Panc1 (cell line): ENCODE measurements at regions not wholly inside any gene's neighbourhood (a gene's known extent, or its start where the extent isn't known, plus 50 kb on each side); places are given as distances from the start of the nearest gene placed in this dataset.

Experiments used
- ATAC-seq: fragments of 200-7000 bp; cut with Tn5 transposase; 2 replicates; pipeline ENCODE4 v1.9.1; 2020; ENCODE audit warnings: mild to moderate bottlenecking, moderate library complexity
- BruUV-seq: library from RNA; stranded (reverse); fragments of 400-500 nt; replicated peaks from 2 replicates; lab custom pipeline; 2021; lab: Mats Ljungman, UMichigan
- CTCF ChIA-PET: fragments of 300-600 bp; sonication (Branson Sonifier 250); formaldehyde crosslinking; loops from one replicate; lab custom pipeline; 2022; ENCODE audit warnings: antibody characterized with exemption; lab: Charles Lee
- POLR2A ChIA-PET: fragments of 300-600 bp; sonication (Branson Sonifier 250); formaldehyde crosslinking; loops from one replicate; lab custom pipeline; 2022; ENCODE audit warnings: antibody characterized with exemption; lab: Charles Lee
- DNase-seq: peaks from one replicate; pipeline ENCODE4 v3.0.0-alpha.2; 2010; ENCODE audit warnings: low read depth, low spot score
- H3K27ac ChIP-seq: 2 replicates; pipeline ENCODE4 v1.5.1; 2011; ENCODE audit warnings: mild to moderate bottlenecking, low read length, inconsistent platforms
- H3K27me3 ChIP-seq: fragments of 200-500 bp; sonication (Bioruptor generic); 2 replicates; pipeline ENCODE4 v1.6.0; 2014; ENCODE audit warnings: low read length, inconsistent platforms; ENCODE audit not compliant: control insufficient read depth, insufficient read depth
- H3K36me3 ChIP-seq: fragments of 200-500 bp; sonication (Bioruptor generic); 2 replicates; pipeline ENCODE4 v1.5.1; 2014; ENCODE audit warnings: inconsistent platforms, mild to moderate bottlenecking, low read length, moderate library complexity; ENCODE audit not compliant: control insufficient read depth, insufficient read depth
- H3K4me1 ChIP-seq: 2 replicates; pipeline ENCODE4 v1.5.1; 2011; ENCODE audit warnings: inconsistent platforms, mild to moderate bottlenecking, low read length, moderate library complexity; ENCODE audit not compliant: control insufficient read depth, insufficient read depth
- H3K4me3 ChIP-seq, 2 experiments: 2 replicates each; pipeline ENCODE4 v1.5.1; 2011 to 2012; ENCODE audit warnings: low read depth in 2 of 2, low read length in 2 of 2, mild to moderate bottlenecking in 2 of 2, inconsistent platforms in 1 of 2, moderate library complexity in 1 of 2
- H3K9me3 ChIP-seq: fragments of 200-500 bp; sonication (Bioruptor generic); 2 replicates; pipeline ENCODE4 v1.5.1; 2014; ENCODE audit warnings: low read depth, mild to moderate bottlenecking, inconsistent platforms, low read length, moderate library complexity; ENCODE audit not compliant: control insufficient read depth, insufficient read depth
- POLR2AphosphoS5 ChIP-seq: IDR thresholded peaks from 2 replicates; pipeline ENCODE4 v1.6.1; 2012; ENCODE audit warnings: mild to moderate bottlenecking, low read depth, low read length, moderate library complexity
- SIN3A ChIP-seq: IDR thresholded peaks from 2 replicates; pipeline ENCODE4 v1.6.1; 2012; ENCODE audit warnings: low read depth, mild to moderate bottlenecking, low read length, moderate library complexity, borderline replicate concordance; ENCODE audit not compliant: insufficient read depth
- TCF7L2 ChIP-seq: IDR thresholded peaks from 2 replicates; pipeline ENCODE4 v1.6.1; 2011; ENCODE audit warnings: mild to moderate bottlenecking, low read depth, low read length, inconsistent platforms
- in situ Hi-C: cut with HindIII; loops from 2 replicates; pipeline ENCODE4 v1.10.0; 2016; ENCODE audit warnings: low sequenced_read_pairs, low pct_unique_long_range_greater_than_20kb
- intact Hi-C: fragments of 100-400 bp; cut with micrococcal nuclease; formaldehyde crosslinking; loops from one replicate; pipeline ENCODE4 v1.10.0; 2022; ENCODE audit not compliant: unreplicated experiment
- TF ChIP-seq, protein P1 (sequence below): fragments of 450-650 bp; IDR thresholded peaks from 2 replicates; pipeline ENCODE4 v1.5.1; 2017; ENCODE audit warnings: mild to moderate bottlenecking
- TF ChIP-seq, protein P2 (sequence below), 2 experiments: IDR thresholded peaks; 2 replicates each; pipeline ENCODE4 v1.6.1; 2011 to 2012; ENCODE audit warnings: low read depth in 2 of 2, control low read depth in 1 of 2, low read length in 1 of 2, mild to moderate bottlenecking in 1 of 2, moderate library complexity in 1 of 2; ENCODE audit not compliant: insufficient read depth in 1 of 2

DNA sequence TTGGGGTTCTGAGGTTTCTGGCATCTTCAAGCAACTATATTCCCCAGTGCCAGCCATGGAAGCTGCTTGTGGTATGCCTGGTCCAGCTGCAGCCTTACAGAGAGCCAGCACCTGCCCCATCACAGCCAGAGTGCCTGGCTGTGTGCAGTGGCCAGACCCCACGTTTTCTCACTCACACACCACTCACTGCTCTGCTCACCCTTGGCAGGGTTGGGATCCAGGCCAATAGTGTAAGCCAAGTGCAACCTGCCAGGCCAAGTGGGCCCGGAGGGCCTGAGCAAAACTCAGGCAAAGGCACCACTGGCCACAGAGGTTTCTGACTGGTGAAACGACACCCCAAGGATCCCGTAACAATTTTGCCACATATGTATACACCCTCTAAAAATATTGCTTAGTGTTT lies 67.9 kb upstream of the EYA4 start:
- POLR2A ChIA-PET: no interaction called here
- CTCF ChIA-PET: no interaction called here
- no peaks in the 10 kb centered on the region for H3K4me1 ChIP-seq
- no peaks in the 10 kb centered on the region for H3K36me3 ChIP-seq
- no TSS peak for BruUV-seq
- in situ Hi-C loops: no loop called here
- DNase-seq (no peak), ATAC-seq (no peak)
- TF ChIP-seq SIN3A: no peak
- TF ChIP-seq, protein P1, sequence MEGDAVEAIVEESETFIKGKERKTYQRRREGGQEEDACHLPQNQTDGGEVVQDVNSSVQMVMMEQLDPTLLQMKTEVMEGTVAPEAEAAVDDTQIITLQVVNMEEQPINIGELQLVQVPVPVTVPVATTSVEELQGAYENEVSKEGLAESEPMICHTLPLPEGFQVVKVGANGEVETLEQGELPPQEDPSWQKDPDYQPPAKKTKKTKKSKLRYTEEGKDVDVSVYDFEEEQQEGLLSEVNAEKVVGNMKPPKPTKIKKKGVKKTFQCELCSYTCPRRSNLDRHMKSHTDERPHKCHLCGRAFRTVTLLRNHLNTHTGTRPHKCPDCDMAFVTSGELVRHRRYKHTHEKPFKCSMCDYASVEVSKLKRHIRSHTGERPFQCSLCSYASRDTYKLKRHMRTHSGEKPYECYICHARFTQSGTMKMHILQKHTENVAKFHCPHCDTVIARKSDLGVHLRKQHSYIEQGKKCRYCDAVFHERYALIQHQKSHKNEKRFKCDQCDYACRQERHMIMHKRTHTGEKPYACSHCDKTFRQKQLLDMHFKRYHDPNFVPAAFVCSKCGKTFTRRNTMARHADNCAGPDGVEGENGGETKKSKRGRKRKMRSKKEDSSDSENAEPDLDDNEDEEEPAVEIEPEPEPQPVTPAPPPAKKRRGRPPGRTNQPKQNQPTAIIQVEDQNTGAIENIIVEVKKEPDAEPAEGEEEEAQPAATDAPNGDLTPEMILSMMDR: no peak
- no peak for TF ChIP-seq TCF7L2
- no peak for TF ChIP-seq POLR2AphosphoS5
- TF ChIP-seq, protein P2, sequence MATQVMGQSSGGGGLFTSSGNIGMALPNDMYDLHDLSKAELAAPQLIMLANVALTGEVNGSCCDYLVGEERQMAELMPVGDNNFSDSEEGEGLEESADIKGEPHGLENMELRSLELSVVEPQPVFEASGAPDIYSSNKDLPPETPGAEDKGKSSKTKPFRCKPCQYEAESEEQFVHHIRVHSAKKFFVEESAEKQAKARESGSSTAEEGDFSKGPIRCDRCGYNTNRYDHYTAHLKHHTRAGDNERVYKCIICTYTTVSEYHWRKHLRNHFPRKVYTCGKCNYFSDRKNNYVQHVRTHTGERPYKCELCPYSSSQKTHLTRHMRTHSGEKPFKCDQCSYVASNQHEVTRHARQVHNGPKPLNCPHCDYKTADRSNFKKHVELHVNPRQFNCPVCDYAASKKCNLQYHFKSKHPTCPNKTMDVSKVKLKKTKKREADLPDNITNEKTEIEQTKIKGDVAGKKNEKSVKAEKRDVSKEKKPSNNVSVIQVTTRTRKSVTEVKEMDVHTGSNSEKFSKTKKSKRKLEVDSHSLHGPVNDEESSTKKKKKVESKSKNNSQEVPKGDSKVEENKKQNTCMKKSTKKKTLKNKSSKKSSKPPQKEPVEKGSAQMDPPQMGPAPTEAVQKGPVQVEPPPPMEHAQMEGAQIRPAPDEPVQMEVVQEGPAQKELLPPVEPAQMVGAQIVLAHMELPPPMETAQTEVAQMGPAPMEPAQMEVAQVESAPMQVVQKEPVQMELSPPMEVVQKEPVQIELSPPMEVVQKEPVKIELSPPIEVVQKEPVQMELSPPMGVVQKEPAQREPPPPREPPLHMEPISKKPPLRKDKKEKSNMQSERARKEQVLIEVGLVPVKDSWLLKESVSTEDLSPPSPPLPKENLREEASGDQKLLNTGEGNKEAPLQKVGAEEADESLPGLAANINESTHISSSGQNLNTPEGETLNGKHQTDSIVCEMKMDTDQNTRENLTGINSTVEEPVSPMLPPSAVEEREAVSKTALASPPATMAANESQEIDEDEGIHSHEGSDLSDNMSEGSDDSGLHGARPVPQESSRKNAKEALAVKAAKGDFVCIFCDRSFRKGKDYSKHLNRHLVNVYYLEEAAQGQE (IDR thresholded peaks at IDR 0.05; ENCODE audit: insufficient read depth in 1 of 2, low read depth in 2 of 2, low read length in 1 of 2): no peak
- no peak overlapping the region for H3K27ac ChIP-seq
- no peaks in the 10 kb centered on the region for H3K9me3 ChIP-seq
- intact Hi-C loops: no loop called here
- H3K27me3 ChIP-seq: no peaks in the 10 kb centered on the region
- H3K4me3 ChIP-seq: no peak overlapping the region

DNA sequence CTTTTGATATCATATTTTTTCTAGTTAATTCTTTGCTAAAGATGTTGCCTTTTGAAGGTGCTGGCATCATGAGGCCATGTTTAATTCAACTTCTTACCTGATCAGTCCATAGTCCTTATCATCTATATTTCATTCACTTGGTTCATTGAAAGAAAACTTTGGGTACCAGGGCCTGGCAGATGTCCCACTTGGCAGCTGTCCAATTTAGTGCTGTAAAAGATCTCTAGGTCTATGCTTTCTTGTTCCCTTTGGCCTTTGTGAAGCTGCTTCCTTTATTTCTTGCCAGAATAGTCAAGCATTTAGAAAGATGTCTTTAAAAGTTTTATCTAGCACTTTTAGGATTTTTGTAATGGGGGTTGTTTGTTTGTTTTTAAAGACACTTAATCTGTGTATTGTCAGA lies 61.7 kb upstream of the EYA4 start:
- in situ Hi-C loops (no loop called here), intact Hi-C loops (no loop called here)
- POLR2A ChIA-PET: no interaction called here
- CTCF ChIA-PET: no interaction called here
- no peak overlapping the region for H3K27ac ChIP-seq
- H3K36me3 ChIP-seq: no peaks in the 10 kb centered on the region
- H3K4me3 ChIP-seq: no peak overlapping the region
- H3K4me1 ChIP-seq: no peaks in the 10 kb centered on the region
- TF ChIP-seq, protein P1: no peak
- TF ChIP-seq, protein P2 (IDR thresholded peaks at IDR 0.05; ENCODE audit: insufficient read depth in 1 of 2, low read depth in 2 of 2, low read length in 1 of 2): no peak
- TF ChIP-seq SIN3A (no peak), POLR2AphosphoS5 (no peak), TCF7L2 (no peak)
- ATAC-seq: no peak
- 0 out of 2 replicates have a peak, but pooled peaks cover 2% of the 10 kb centered on the region for H3K9me3 ChIP-seq
- no TSS peak for BruUV-seq
- DNase-seq: no peak
- no peaks in the 10 kb centered on the region for H3K27me3 ChIP-seq
